ENCODE measurements at regions not wholly inside any gene's neighbourhood (a gene's known extent, or its start where the extent isn't known, plus 50 kb on each side); places are given as distances from the start of the nearest gene placed in this dataset.

DNA sequence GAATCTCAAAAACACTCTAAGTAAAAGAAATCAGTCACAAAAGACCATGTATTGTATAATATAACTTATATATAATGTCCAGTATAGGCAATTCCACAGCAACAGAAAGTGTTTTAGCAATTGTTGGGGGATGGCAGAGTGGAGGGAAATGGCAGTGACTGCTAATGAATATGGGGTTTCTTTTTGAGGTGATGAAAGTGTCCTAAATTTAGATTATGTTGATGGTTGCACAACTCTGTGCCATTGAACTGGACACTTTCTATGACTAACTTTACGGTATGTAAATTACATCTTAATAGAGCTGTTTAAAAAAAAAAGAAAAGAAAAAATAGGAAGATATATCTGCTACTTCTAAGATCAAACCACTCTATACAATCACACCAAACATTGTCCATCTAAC, 124.9 kb upstream of the ZNF462 start:
- no peaks in the 10 kb centered on the region for H3K4me1 Mint-ChIP-seq (ENCODE audit: unreplicated experiment)
- H3K27me3 Mint-ChIP-seq (ENCODE audit: unreplicated experiment) = no peaks in the 10 kb centered on the region
- no peak overlapping the region for H3K4me3 Mint-ChIP-seq (ENCODE audit: unreplicated experiment)
- no peaks in the 10 kb centered on the region for H3K9me3 Mint-ChIP-seq (ENCODE audit: unreplicated experiment)
- TF ChIP-seq, protein P1, sequence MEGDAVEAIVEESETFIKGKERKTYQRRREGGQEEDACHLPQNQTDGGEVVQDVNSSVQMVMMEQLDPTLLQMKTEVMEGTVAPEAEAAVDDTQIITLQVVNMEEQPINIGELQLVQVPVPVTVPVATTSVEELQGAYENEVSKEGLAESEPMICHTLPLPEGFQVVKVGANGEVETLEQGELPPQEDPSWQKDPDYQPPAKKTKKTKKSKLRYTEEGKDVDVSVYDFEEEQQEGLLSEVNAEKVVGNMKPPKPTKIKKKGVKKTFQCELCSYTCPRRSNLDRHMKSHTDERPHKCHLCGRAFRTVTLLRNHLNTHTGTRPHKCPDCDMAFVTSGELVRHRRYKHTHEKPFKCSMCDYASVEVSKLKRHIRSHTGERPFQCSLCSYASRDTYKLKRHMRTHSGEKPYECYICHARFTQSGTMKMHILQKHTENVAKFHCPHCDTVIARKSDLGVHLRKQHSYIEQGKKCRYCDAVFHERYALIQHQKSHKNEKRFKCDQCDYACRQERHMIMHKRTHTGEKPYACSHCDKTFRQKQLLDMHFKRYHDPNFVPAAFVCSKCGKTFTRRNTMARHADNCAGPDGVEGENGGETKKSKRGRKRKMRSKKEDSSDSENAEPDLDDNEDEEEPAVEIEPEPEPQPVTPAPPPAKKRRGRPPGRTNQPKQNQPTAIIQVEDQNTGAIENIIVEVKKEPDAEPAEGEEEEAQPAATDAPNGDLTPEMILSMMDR (IDR thresholded peaks at IDR 0.05; ENCODE audit: unreplicated experiment) = no peak
- no peak overlapping the region for H3K27ac Mint-ChIP-seq (ENCODE audit: unreplicated experiment)
- DNase-seq (ENCODE audit: low spot score) = no peak
- no peaks in the 10 kb centered on the region for H3K36me3 Mint-ChIP-seq (ENCODE audit: low read depth, unreplicated experiment)

DNA sequence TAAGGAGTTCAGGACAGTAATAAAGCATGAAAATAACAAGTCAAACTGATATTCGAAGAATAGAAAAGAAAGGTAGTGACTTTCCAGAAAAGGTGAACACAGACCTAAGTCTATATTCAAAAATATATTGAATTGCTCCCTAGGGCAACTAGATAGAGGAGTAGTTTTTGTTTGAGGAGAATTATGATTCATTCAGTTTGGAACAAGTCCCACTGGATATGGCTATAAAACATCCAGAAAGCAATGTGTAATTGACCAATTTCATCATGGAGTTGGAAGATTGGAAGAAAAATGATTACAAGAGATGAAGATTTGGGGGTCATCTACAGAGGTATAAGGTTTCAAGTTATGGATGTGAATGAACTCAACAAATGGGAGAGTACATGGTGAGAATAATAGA, 117.5 kb upstream of the ZNF462 start:
- TF ChIP-seq, protein P1 (IDR thresholded peaks at IDR 0.05; ENCODE audit: unreplicated experiment) = no peak
- H3K36me3 Mint-ChIP-seq (ENCODE audit: low read depth, unreplicated experiment) = no peaks in the 10 kb centered on the region
- H3K27ac Mint-ChIP-seq (ENCODE audit: unreplicated experiment) = no peak overlapping the region
- H3K4me3 Mint-ChIP-seq (ENCODE audit: unreplicated experiment) = no peak overlapping the region
- no peak for DNase-seq (ENCODE audit: low spot score)
- no peaks in the 10 kb centered on the region for H3K4me1 Mint-ChIP-seq (ENCODE audit: unreplicated experiment)
- no peaks in the 10 kb centered on the region for H3K9me3 Mint-ChIP-seq (ENCODE audit: unreplicated experiment)
- H3K27me3 Mint-ChIP-seq (ENCODE audit: unreplicated experiment) = no peaks in the 10 kb centered on the region

DNA sequence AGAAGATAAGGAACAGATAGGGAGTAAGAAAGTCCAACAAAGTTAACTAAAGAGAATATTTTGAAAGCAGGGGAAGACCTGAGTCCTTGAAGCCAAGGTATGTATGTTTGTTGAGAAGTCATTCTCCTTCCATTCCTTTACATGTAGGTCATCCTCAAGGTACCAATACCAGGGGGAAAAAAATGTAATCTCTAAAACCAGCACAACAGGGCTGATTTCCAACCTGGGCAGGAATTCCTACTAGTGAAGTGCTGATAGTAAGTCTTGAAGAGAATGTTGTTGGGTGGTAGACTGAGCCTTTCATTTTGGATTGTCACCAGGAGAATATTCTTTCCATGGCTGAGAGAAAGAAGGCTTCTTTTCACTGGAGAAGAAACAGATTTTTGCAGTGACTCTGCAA, 117.1 kb upstream of the ZNF462 start:
- Mint-ChIP-seq H3K9me3 (ENCODE audit: unreplicated experiment) (no peaks in the 10 kb centered on the region), H3K27me3 (ENCODE audit: unreplicated experiment) (no peaks in the 10 kb centered on the region), H3K4me3 (ENCODE audit: unreplicated experiment) (no peak overlapping the region), H3K36me3 (ENCODE audit: low read depth, unreplicated experiment) (no peaks in the 10 kb centered on the region), H3K4me1 (ENCODE audit: unreplicated experiment) (no peaks in the 10 kb centered on the region), H3K27ac (ENCODE audit: unreplicated experiment) (no peak overlapping the region)
- no peak for DNase-seq (ENCODE audit: low spot score)
- TF ChIP-seq, protein P1 (IDR thresholded peaks at IDR 0.05; ENCODE audit: unreplicated experiment) = no peak

DNA sequence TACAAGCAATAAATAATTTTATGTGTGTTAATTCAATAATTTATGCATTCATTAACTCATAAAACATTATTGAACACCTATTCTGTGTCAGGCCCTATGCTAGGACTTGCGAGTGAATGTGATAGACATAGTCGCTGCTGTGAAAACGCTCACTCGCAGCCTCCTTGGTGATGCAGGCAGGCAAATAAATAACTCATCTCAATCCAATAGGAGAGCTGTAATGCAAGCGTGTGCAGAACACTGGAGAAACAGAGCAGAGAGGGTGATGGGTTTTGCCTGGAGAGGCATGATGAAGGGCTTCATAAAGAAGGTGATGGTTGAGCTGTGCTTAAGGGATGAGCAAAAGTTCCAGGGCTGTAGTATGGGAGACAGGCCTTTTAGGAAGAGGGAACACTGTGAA, 111.3 kb upstream of the ZNF462 start:
- no peaks in the 10 kb centered on the region for H3K9me3 Mint-ChIP-seq (ENCODE audit: unreplicated experiment)
- peaks cover 12% of the 10 kb centered on the region for H3K4me1 Mint-ChIP-seq (ENCODE audit: unreplicated experiment)
- no peak for DNase-seq (ENCODE audit: low spot score)
- no peaks in the 10 kb centered on the region for H3K36me3 Mint-ChIP-seq (ENCODE audit: low read depth, unreplicated experiment)
- TF ChIP-seq, protein P1 (IDR thresholded peaks at IDR 0.05; ENCODE audit: unreplicated experiment) = no peak
- H3K27ac Mint-ChIP-seq (ENCODE audit: unreplicated experiment) = no peak overlapping the region
- no peak overlapping the region for H3K4me3 Mint-ChIP-seq (ENCODE audit: unreplicated experiment)
- no peaks in the 10 kb centered on the region for H3K27me3 Mint-ChIP-seq (ENCODE audit: unreplicated experiment)

DNA sequence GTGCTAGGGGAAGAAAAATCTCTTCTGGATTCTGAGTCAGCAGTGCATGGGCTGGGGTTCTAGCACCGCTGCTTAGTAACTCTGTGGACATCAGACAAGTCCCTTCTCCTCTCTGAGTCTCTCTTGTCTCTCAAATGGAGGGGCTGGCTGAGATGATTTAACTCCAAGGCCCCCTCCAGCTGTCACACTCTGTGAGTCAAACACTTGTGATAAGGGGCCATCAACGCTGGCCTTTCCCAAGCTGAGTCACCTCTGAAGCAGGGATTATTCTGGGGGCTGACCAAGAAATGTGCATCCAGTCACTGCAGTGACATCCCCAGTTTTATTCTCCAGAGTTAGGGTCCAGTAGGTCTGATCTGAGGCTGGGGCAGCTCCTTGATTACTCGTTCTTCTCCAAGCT, 110.4 kb upstream of the ZNF462 start:
- Mint-ChIP-seq H3K27ac (ENCODE audit: unreplicated experiment) (no peak overlapping the region), H3K27me3 (ENCODE audit: unreplicated experiment) (no peaks in the 10 kb centered on the region), H3K9me3 (ENCODE audit: unreplicated experiment) (no peaks in the 10 kb centered on the region), H3K4me3 (ENCODE audit: unreplicated experiment) (no peak overlapping the region), H3K4me1 (ENCODE audit: unreplicated experiment) (peaks cover 14% of the 10 kb centered on the region), H3K36me3 (ENCODE audit: low read depth, unreplicated experiment) (no peaks in the 10 kb centered on the region)
- TF ChIP-seq, protein P1 (IDR thresholded peaks at IDR 0.05; ENCODE audit: unreplicated experiment) = no peak
- DNase-seq (ENCODE audit: low spot score) = no peak
